Bronchial epithelial cell (primary cell): ENCODE measurements at regions not wholly inside any gene's neighbourhood (a gene's known extent, or its start where the extent isn't known, plus 50 kb on each side); places are given as distances from the start of the nearest gene placed in this dataset.

Source experiments
- DNase-seq: peaks from one replicate; pipeline ENCODE4 v3.0.0-alpha.2; 2010; ENCODE audit warnings: low read depth
- FAIRE-seq: peaks from 2 replicates; lab custom pipeline; 2011; peaks lifted over from hg19 to GRCh38; lab: Jason Lieb, UNC
- H3K27me3 ChIP-seq: 2 replicates; pipeline ENCODE4 v1.5.1; 2011; ENCODE audit warnings: low read length; ENCODE audit not compliant: control insufficient read depth, insufficient read depth
- H3K36me3 ChIP-seq: 2 replicates; pipeline ENCODE4 v1.5.1; 2011; ENCODE audit warnings: low read length; ENCODE audit not compliant: control insufficient read depth, insufficient read depth
- H3K4me3 ChIP-seq: 2 replicates; pipeline ENCODE4 v1.5.1; 2011; ENCODE audit warnings: mild to moderate bottlenecking, low read depth, low read length, control low read depth
- CTCF ChIP-seq: IDR thresholded peaks from 2 replicates; pipeline ENCODE4 v1.5.1; 2011; ENCODE audit warnings: mild to moderate bottlenecking, moderate library complexity, low read length, control low read depth, inconsistent platforms; ENCODE audit not compliant: insufficient read depth, severe bottlenecking

GRCh38 chr9:90002397-90003271 is 397.8 kb downstream of the GADD45G start:
- no peak overlapping the region for H3K4me3 ChIP-seq
- no peaks in the 10 kb centered on the region for H3K27me3 ChIP-seq
- no peak for TF ChIP-seq CTCF
- FAIRE-seq (no peak), DNase-seq (no peak)
- no peaks in the 10 kb centered on the region for H3K36me3 ChIP-seq

GRCh38 chr9:90005388-90005787 is 400.6 kb downstream of the GADD45G start:
- H3K36me3 ChIP-seq = no peaks in the 10 kb centered on the region
- no peak for TF ChIP-seq CTCF
- no peak for DNase-seq
- no peak for FAIRE-seq
- no peaks in the 10 kb centered on the region for H3K27me3 ChIP-seq
- H3K4me3 ChIP-seq = no peak overlapping the region

- Histone ChIP-seq H3K27me3 (peaks cover 1% of the 10 kb centered on the region), H3K36me3 (no peaks in the 10 kb centered on the region), H3K4me3 (no peak overlapping the region)
- TF ChIP-seq CTCF = no peak
- FAIRE-seq = no peak
- DNase-seq = peak; percentile 78
These were observed 403.0 kb downstream of the GADD45G start for GRCh38 chr9:90007516-90008440.

GRCh38 chr9:90009447-90009846 is 404.6 kb downstream of the GADD45G start:
- FAIRE-seq (peak; percentile 40), DNase-seq (no peak)
- Histone ChIP-seq H3K36me3 (no peaks in the 10 kb centered on the region), H3K27me3 (peaks cover 1% of the 10 kb centered on the region), H3K4me3 (no peak overlapping the region)
- no peak for TF ChIP-seq CTCF

- no peak for FAIRE-seq
- no peak for TF ChIP-seq CTCF
- H3K4me3 ChIP-seq = no peak overlapping the region
- H3K36me3 ChIP-seq = no peaks in the 10 kb centered on the region
- H3K27me3 ChIP-seq = peaks cover 1% of the 10 kb centered on the region
- DNase-seq = no peak
These were observed 406.0 kb downstream of the GADD45G start for GRCh38 chr9:90010793-90011192.
